Endodermal cell (in vitro differentiated cells): ENCODE measurements at regions not wholly inside any gene's neighbourhood (a gene's known extent, or its start where the extent isn't known, plus 50 kb on each side); places are given as distances from the start of the nearest gene placed in this dataset.

Source experiments
- DNase-seq: peaks from one replicate; pipeline ENCODE4 v3.0.0-alpha.2; 2017
- H3K27ac ChIP-seq: 2 replicates; pipeline ENCODE4 v1.5.1; 2013; ENCODE audit warnings: mild to moderate bottlenecking, low read depth, low read length, moderate library complexity
- H3K27me3 ChIP-seq: 2 replicates; pipeline ENCODE4 v1.6.1; 2013; ENCODE audit warnings: mild to moderate bottlenecking, low read length, moderate library complexity; ENCODE audit not compliant: insufficient read depth, control insufficient read depth, poor library complexity, severe bottlenecking
- H3K36me3 ChIP-seq: 2 replicates; pipeline ENCODE4 v1.7.0; 2013; ENCODE audit warnings: mild to moderate bottlenecking, low read length, moderate library complexity; ENCODE audit not compliant: control insufficient read depth, insufficient read depth
- H3K4me1 ChIP-seq: one replicate; pipeline ENCODE4 v1.7.0; 2013; ENCODE audit warnings: low read length; ENCODE audit not compliant: control insufficient read depth, insufficient read depth
- H3K4me3 ChIP-seq: 2 replicates; pipeline ENCODE4 v1.5.1; 2013; ENCODE audit warnings: mild to moderate bottlenecking, low read length, moderate library complexity
- H3K9ac ChIP-seq: 2 replicates; pipeline ENCODE4 v1.6.1; 2013; ENCODE audit warnings: mild to moderate bottlenecking, low read length, moderate library complexity; ENCODE audit not compliant: poor library complexity, severe bottlenecking; ENCODE audit errors: extremely low read depth
- H3K9me3 ChIP-seq: 2 replicates; pipeline ENCODE4 v1.6.1; 2013; ENCODE audit warnings: mild to moderate bottlenecking, low read length, moderate library complexity; ENCODE audit not compliant: control insufficient read depth
- H3K27ac Mint-ChIP-seq: 2 replicates; pipeline ENCODE4 v1.8.0; 2020; ENCODE audit warnings: mixed read lengths
- H3K27me3 Mint-ChIP-seq: 2 replicates; pipeline ENCODE4 v1.8.0; 2021; ENCODE audit warnings: mild to moderate bottlenecking, mixed read lengths; ENCODE audit not compliant: insufficient read depth
- H3K36me3 Mint-ChIP-seq: 2 replicates; pipeline ENCODE4 v1.8.0; 2020; ENCODE audit warnings: low read depth, mixed read lengths
- H3K4me1 Mint-ChIP-seq: 2 replicates; pipeline ENCODE4 v1.8.0; 2020; ENCODE audit warnings: mixed read lengths
- H3K4me3 Mint-ChIP-seq: 2 replicates; pipeline ENCODE4 v1.8.0; 2020; ENCODE audit warnings: mild to moderate bottlenecking, moderate library complexity, mixed read lengths
- H3K9me3 Mint-ChIP-seq: 2 replicates; pipeline ENCODE4 v1.8.0; 2020; ENCODE audit warnings: mild to moderate bottlenecking, mixed read lengths
- CTCF ChIP-seq: fragments of 200-600 bp; sonication (generic); conservative IDR thresholded peaks from 2 replicates; pipeline ENCODE4 v1.5.0; 2021; ENCODE audit warnings: antibody characterized with exemption, mild to moderate bottlenecking
- WGBS, 2 experiments: methylation state at CpG; one replicate each; pipeline versions ENCODE4 v1.1.5 to v1.1.7; 2013; ENCODE audit warnings: missing lambda C conversion rate in 2 of 2, mixed read lengths in 1 of 2; ENCODE audit not compliant: insufficient coverage in 1 of 2, insufficient read length in 1 of 2; 5-methylcytosine and 5-hydroxymethylcytosine counted together

- Mint-ChIP-seq H3K27ac (no peak overlapping the region), H3K4me3 (no peak overlapping the region), H3K9me3 (peaks cover 43% of the 10 kb centered on the region), H3K4me1 (no peaks in the 10 kb centered on the region), H3K27me3 (no peaks in the 10 kb centered on the region), H3K36me3 (no peaks in the 10 kb centered on the region)
- no peak overlapping the region for H3K9ac ChIP-seq
- no peaks in the 10 kb centered on the region for H3K4me1 ChIP-seq
- TF ChIP-seq CTCF = no peak
- 89 to 92% methylated on average over 5 of the region's 5 CpGs for WGBS, 2 experiments
- H3K4me3 ChIP-seq = no peak overlapping the region
- H3K9me3 ChIP-seq = peaks cover 5% of the 10 kb centered on the region
- H3K27me3 ChIP-seq = no peaks in the 10 kb centered on the region
- no peaks in the 10 kb centered on the region for H3K36me3 ChIP-seq
- DNase-seq = no peak
- no peak overlapping the region for H3K27ac ChIP-seq
Measured at GRCh38 chr2:4020153-4020552, 316.8 kb downstream of the DCDC2C start.

GRCh38 chr2:4020649-4021048 lies 317.3 kb downstream of the DCDC2C start:
- H3K4me3 Mint-ChIP-seq = no peak overlapping the region
- Histone ChIP-seq H3K4me1 (no peaks in the 10 kb centered on the region), H3K36me3 (no peaks in the 10 kb centered on the region), H3K27ac (no peak overlapping the region), H3K27me3 (no peaks in the 10 kb centered on the region), H3K9me3 (peaks cover 5% of the 10 kb centered on the region), H3K9ac (no peak overlapping the region), H3K4me3 (no peak overlapping the region)
- peaks cover 40% of the 10 kb centered on the region for H3K9me3 Mint-ChIP-seq
- WGBS, 2 experiments = 91 to 92% methylated on average over 8 to 10 of the region's 10 CpGs
- H3K36me3 Mint-ChIP-seq = no peaks in the 10 kb centered on the region
- no peak for TF ChIP-seq CTCF
- no peaks in the 10 kb centered on the region for H3K4me1 Mint-ChIP-seq
- no peak overlapping the region for H3K27ac Mint-ChIP-seq
- no peak for DNase-seq
- H3K27me3 Mint-ChIP-seq = no peaks in the 10 kb centered on the region

DNA sequence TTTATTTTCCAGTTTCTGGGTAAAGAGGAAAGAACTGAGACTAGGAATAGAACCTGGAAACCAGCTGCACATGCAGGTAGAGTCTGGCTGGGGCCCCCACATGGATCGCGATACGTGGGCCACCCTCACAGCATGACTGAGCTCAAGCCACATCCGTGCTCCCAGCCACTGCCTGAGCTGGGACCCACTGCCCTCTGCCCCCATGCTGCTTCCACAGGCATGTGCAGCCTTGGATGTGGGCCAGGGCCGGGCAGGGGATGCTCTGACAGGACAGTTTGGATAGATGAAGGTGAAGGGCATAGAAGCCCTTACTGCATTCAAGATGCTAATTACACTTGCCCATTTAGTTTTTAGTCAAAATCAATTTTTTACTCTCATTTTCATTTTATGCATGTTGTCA lies 321.2 kb downstream of the DCDC2C start:
- peaks cover 10% of the 10 kb centered on the region for H3K9me3 Mint-ChIP-seq
- no peak for DNase-seq
- H3K27ac ChIP-seq = no peak overlapping the region
- no peak overlapping the region for H3K27ac Mint-ChIP-seq
- H3K36me3 ChIP-seq = no peaks in the 10 kb centered on the region
- TF ChIP-seq CTCF = no peak
- H3K36me3 Mint-ChIP-seq = no peaks in the 10 kb centered on the region
- no peaks in the 10 kb centered on the region for H3K4me1 ChIP-seq
- no peak overlapping the region for H3K4me3 ChIP-seq
- WGBS, 2 experiments = 93 to 100% methylated on average over 4 to 5 of the region's 5 CpGs
- no peaks in the 10 kb centered on the region for H3K9me3 ChIP-seq
- H3K27me3 Mint-ChIP-seq = no peaks in the 10 kb centered on the region
- H3K27me3 ChIP-seq = no peaks in the 10 kb centered on the region
- no peaks in the 10 kb centered on the region for H3K4me1 Mint-ChIP-seq
- H3K4me3 Mint-ChIP-seq = no peak overlapping the region
- no peak overlapping the region for H3K9ac ChIP-seq
